Posterior cingulate gyrus (tissue), 11 donors: ENCODE measurements at regions not wholly inside any gene's neighbourhood (a gene's known extent, or its start where the extent isn't known, plus 50 kb on each side); places are given as distances from the start of the nearest gene placed in this dataset.
A peak's percentile ranks its signal among the peaks of the same experiment; 100 is the strongest.

Source experiments
- DNase-seq, 10 donors: peaks; one replicate each; pipeline versions ENCODE4 v3.0.0 to v3.0.0-alpha.2; 2020 to 2021; ENCODE audit warnings: mixed read lengths in 3 of 10
- intact Hi-C: fragments of 100-400 bp; cut with DNase I; formaldehyde crosslinking; loops from one replicate; pipeline ENCODE4 v1.15.1; 2023

- intact Hi-C loops, result no loop called here
- peak in 1 of 10 donors; percentile 51 for DNase-seq
Measured at GRCh38 chr2:96438589-96438988, 66.6 kb downstream of the NEURL3 start.

- no peak for DNase-seq
- intact Hi-C loops, result no loop called here
Measured at GRCh38 chr2:96437512-96437911, 67.6 kb downstream of the NEURL3 start.

GRCh38 chr2:96436961-96437360 lies 68.2 kb downstream of the NEURL3 start:
- intact Hi-C loops, result no loop called here
- no peak for DNase-seq

- intact Hi-C loops, result no loop called here
- no peak for DNase-seq
Measured at GRCh38 chr2:96436416-96436815, 68.7 kb downstream of the NEURL3 start.

- intact Hi-C loops, result no loop called here
- DNase-seq, result no peak
Measured at GRCh38 chr2:96431319-96431718, 73.8 kb downstream of the NEURL3 start.

- intact Hi-C loops, result no loop called here
- DNase-seq, result no peak
Measured at GRCh38 chr2:96430394-96430988, 74.7 kb downstream of the NEURL3 start.

GRCh38 chr2:96427917-96428316 lies 77.2 kb downstream of the NEURL3 start:
- intact Hi-C loops, result no loop called here
- no peak for DNase-seq

- intact Hi-C loops, result no loop called here
- DNase-seq, result no peak
Measured at GRCh38 chr2:96427169-96427568, 78.0 kb downstream of the NEURL3 start.

GRCh38 chr2:96423828-96424227 lies 81.3 kb downstream of the NEURL3 start:
- intact Hi-C loops, result no loop called here
- DNase-seq, result no peak
